AG04450 (cell line): ENCODE measurements at regions not wholly inside any gene's neighbourhood (a gene's known extent, or its start where the extent isn't known, plus 50 kb on each side); places are given as distances from the start of the nearest gene placed in this dataset.
"Not testable (repeated sequence)": the region's sequence is repeated elsewhere in the genome, so short reads cannot be mapped to it uniquely, and the experiment has no call there.

Source experiments
- CTCF ChIA-PET: fragments of 300-600, 350-600 bp; formaldehyde crosslinking; extraction: SDS; loops from one replicate; lab custom pipeline; 2022; ENCODE audit warnings: antibody characterized with exemption, inconsistent platforms; lab: Charles Lee
- POLR2A ChIA-PET: fragments of 350-600 bp; formaldehyde crosslinking; extraction: SDS; loops from one replicate; lab custom pipeline; 2021; ENCODE audit warnings: antibody characterized with exemption, inconsistent platforms; lab: Yijun Ruan, JAX
- DNase-seq: peaks from one replicate; pipeline ENCODE4 v3.0.0-alpha.2; 2011; ENCODE audit warnings: low read depth, low spot score
- H3K27ac ChIP-seq: one replicate; pipeline ENCODE4 v1.5.1; 2012; ENCODE audit warnings: low read depth, low read length, control low read depth
- H3K27me3 ChIP-seq: one replicate; pipeline ENCODE4 v1.6.0; 2012; ENCODE audit warnings: low read length; ENCODE audit not compliant: control insufficient read depth, insufficient read depth
- H3K4me3 ChIP-seq: 2 replicates; pipeline ENCODE4 v1.5.1; 2011; ENCODE audit warnings: mild to moderate bottlenecking, low read depth, low read length, control low read depth
- H3K9me3 ChIP-seq: 2 replicates; pipeline ENCODE4 v1.5.1; 2012; ENCODE audit warnings: low read length; ENCODE audit not compliant: control insufficient read depth, insufficient read depth
- CTCF ChIP-seq: IDR thresholded peaks from 2 replicates; pipeline ENCODE4 v1.5.1; 2011; ENCODE audit warnings: low read depth, low read length, control low read depth, inconsistent platforms

GRCh38 chr6:16019462-16019861 lies 109.4 kb upstream of the MYLIP start:
- H3K27ac ChIP-seq: no peak overlapping the region
- no peaks in the 10 kb centered on the region for H3K9me3 ChIP-seq
- POLR2A ChIA-PET: no interaction called here
- H3K4me3 ChIP-seq: no peak overlapping the region
- DNase-seq: no peak
- no peak for TF ChIP-seq CTCF
- CTCF ChIA-PET: no interaction called here
- no peaks in the 10 kb centered on the region for H3K27me3 ChIP-seq

DNA sequence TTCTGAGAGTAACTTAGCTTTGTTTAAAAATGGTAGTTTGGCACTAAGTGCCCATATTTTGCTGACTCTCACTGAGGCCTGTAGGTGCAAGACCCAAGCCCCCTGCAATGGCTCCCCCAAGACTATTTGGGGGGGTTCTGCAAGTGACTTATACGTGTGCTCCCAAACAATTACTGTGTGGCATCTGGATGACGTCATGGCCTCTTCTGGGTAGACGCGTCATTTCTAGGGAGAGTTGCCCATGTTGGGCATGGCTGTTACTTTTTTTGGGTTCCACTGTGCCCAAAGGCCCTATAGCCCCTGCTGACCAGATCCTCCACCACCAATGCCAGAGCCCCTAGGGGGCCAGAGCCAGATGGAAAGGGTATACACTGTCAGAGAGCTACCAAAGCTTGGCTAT lies 110.3 kb upstream of the MYLIP start:
- no peaks in the 10 kb centered on the region for H3K27me3 ChIP-seq
- no peak for TF ChIP-seq CTCF
- H3K9me3 ChIP-seq: no peaks in the 10 kb centered on the region
- ChIA-PET POLR2A (no interaction called here), CTCF (no interaction called here)
- no peak for DNase-seq
- no peak overlapping the region for H3K27ac ChIP-seq
- no peak overlapping the region for H3K4me3 ChIP-seq

- CTCF ChIA-PET, POLR2A ChIA-PET, H3K27me3 ChIP-seq, H3K4me3 ChIP-seq, H3K27ac ChIP-seq, H3K9me3 ChIP-seq, DNase-seq: not testable (repeated sequence)
These were observed 114.6 kb upstream of the MYLIP start for GRCh38 chr6:16014325-16014724.

GRCh38 chr6:16007146-16007545 lies 121.7 kb upstream of the MYLIP start:
- ChIA-PET CTCF (no interaction called here), POLR2A (no interaction called here)

GRCh38 chr6:16006681-16007080 lies 122.2 kb upstream of the MYLIP start:
- POLR2A ChIA-PET: no interaction called here
- CTCF ChIA-PET: no interaction called here
- no peak for TF ChIP-seq CTCF

More at GRCh38 chr6:16007146-16007545, 121.7 kb upstream of the MYLIP start:
- no peaks in the 10 kb centered on the region for H3K27me3 ChIP-seq
- H3K4me3 ChIP-seq: no peak overlapping the region
- H3K9me3 ChIP-seq: no peaks in the 10 kb centered on the region
- TF ChIP-seq CTCF: no peak
- DNase-seq: no peak
- H3K27ac ChIP-seq: no peak overlapping the region

More at GRCh38 chr6:16006681-16007080, 122.2 kb upstream of the MYLIP start:
- Histone ChIP-seq H3K27ac (no peak overlapping the region), H3K27me3 (no peaks in the 10 kb centered on the region), H3K4me3 (no peak overlapping the region), H3K9me3 (no peaks in the 10 kb centered on the region)
- no peak for DNase-seq
